ENCODE measurements at regions not wholly inside any gene's neighbourhood (a gene's known extent, or its start where the extent isn't known, plus 50 kb on each side); places are given as distances from the start of the nearest gene placed in this dataset.
"Not testable (repeated sequence)": the region's sequence is repeated elsewhere in the genome, so short reads cannot be mapped to it uniquely, and the experiment has no call there.

DNA sequence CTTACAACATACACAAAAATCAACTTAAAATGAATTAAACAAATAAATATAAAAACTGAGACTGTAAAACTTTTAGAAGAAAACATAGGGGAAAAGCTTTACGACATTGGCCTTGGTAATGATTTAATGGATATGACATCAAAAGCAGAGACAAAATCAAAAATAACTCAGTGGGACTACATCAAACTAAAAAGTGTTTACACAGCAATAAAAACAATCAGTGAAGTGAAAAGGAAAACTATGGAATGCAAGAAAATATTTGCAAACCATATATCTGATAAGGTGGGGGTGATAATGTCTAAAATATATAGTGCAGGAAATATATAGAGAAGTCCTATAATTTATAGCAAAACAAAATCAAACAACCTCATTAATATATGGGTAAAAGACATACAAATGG, 364.4 kb upstream of the INTU start:
- no peak for DNase-seq

DNA sequence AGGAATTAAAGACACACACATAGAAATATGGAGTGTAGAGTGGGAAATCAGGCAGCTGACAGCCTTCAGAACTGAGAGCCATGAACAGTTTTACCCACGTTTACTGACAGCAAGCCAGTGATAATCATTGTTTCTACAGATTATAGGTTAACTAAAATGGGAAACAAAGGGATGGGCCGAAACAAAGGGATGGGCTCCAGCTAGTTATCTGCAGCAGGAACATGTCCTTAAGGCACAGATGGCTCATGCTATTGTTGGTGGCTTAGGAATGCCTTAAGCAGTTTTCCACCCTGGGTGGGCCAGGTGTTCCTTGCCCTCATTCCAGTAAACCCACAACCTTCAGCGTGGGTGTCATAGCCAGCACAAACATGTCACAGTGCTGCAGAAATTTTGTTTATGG, 355.7 kb upstream of the INTU start:
- not testable (repeated sequence) for DNase-seq

DNA sequence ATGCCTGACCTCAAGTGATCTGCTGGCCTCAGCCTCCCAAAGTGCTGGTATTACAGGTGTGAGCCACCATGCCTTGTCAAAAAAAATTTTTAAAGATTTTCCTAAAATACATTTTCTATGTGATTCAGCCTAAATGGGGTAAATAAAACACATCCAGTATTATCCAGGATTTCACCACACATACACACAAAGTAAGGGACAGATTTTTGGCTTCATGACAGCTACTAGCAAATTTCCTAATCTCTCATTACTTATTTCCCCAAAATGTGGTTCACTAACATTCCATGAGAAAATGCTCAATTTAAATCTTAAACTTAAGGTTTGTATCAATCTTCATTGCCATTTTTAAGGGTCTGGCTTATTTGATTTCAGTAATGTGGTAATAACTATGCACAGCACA, 348.5 kb upstream of the INTU start:
- no peak for DNase-seq

DNA sequence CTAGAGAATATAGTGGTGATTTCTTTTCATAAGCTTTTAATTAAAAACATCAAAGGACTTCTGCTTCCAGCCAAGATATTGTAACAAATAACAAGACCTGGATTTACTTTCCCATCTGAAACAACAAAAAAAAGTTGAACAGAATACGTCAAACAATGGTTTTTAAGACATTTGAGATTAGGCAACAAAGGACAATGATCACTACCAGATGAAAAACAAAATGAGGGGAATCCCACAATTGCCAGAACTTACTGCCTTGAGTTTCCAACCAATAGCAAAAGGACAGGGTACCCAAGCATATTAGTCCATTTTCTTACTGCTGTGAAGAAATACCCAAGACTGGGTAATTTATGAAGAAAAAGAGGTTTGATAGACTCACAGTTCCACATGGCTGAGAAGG, 341.4 kb upstream of the INTU start:
- no peak for DNase-seq

DNA sequence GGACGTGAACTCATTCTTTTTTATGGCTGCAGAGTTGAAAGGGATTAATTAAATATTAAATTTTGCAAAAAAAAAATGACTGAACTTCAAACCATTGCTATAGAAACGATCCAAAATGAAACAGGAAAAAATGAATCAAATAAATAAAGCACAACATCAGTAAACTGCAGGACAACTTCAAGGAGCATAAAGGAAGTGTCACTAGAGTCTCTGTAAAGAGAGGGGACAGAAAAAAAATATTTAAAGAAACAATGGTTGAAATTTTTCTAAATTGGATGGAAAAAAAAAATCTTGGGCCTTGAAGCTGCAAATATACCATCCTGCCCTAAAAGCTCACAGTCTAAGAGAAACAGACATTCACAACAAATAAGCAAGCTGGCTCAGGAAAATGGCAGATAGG, 339.3 kb upstream of the INTU start:
- no peak for DNase-seq

DNA sequence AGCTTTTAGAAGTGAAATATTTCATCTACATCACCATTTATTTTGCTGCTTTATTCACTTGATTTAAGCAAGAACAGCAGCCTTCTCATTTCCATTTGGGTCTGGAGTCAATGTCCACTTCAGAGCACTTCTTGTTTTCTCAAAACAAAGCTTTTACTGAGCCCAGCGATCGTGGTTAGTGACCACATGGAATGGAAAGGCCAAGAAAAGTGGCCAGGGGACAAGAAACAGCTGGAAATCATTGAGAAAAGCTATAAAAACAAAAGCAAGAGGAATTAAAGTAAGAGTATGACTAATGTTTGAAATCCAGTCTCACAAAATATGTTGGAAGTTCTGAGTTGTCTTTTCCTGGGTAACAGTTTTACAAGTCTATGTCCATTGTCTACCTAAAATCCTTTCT, 328.4 kb upstream of the INTU start:
- DNase-seq: no peak

DNA sequence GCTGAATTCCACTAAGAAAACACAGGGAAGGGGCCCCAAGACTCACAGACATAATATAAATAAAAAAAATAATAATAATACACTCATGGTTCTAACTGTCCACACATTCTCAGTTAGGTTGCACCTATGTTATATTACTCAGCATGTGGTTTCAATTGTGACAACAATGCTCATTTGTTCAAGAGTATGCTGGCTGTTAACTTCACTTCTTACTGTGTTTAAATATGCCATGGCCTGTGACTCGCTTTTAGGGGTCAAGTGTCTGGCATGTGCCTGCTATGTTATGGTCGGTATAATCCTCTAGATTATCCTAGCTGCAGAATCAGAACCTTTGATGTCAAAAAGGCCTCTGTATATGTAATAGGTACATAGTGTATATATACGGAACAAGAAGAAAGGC, 324.8 kb upstream of the INTU start:
- DNase-seq: no peak

DNA sequence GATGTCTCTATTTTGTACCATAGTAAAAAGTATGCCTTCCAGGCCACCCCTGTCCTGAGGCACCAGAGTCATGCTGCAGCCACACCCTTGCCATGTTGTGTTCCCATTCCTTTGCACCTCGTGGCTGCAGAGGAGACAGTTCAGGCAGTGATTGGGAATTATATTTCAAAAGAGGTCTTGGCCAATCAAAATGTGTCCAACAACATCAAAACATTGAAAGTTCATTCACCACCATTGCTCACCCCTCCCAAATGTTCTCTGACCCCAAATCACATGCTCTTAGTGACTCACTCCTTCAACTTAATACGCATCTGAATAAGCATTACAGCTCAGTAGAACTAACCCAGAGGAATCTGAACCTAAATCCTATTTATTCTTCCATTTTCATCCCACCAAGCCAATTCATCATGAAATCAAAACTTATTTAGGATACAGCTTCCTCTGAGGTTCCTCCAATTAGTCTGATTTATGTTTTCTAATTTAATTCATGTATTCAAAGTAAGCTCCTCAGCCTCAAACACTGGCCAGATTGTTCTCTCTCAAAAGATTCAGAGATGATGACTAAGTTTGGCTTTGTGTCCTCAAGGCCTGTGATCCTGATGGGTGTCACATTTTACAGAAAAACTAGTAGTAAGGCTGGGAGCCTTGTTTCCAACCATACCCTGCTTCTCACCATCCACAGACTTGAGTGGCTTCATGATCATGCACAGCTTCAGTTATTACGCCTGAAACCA, 323.2 kb upstream of the INTU start:
- DNase-seq: no peak

DNA sequence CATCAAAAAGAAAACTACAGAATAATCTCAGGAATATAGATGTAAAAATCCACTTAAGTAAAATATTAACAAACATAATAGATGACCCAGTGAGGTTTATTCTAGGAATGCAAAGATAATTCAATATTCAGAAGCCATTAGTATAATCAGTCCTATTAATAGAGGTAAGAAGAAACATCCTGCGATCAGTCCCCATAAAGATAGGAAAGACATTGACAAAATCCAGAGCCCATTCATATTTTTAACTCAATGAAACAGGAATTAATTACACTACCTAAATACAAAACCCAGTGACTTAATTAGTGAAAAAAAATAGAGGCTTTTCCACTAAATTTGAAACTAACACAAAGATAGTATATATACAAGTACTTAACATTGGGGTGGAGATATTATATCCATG, 321.4 kb upstream of the INTU start:
- no peak for DNase-seq

DNA sequence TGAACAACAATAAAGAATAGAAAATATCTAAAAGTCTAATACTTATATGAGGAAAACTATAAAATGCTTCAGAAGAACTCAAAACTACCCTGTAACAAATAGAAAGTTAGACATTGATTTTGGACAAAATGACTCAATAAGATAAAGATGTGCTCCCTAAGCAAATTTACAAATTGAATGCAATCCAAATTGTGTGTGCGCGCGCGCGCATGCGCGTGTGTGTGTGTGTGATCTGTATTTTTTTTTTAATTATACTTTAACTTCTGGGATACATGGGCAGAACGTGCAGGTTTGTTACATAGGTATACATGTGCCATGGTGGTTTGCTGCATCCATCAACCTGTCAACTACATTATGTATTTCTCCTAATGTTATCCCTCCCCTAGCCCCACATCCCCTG, 320.8 kb upstream of the INTU start:
- DNase-seq: no peak

DNA sequence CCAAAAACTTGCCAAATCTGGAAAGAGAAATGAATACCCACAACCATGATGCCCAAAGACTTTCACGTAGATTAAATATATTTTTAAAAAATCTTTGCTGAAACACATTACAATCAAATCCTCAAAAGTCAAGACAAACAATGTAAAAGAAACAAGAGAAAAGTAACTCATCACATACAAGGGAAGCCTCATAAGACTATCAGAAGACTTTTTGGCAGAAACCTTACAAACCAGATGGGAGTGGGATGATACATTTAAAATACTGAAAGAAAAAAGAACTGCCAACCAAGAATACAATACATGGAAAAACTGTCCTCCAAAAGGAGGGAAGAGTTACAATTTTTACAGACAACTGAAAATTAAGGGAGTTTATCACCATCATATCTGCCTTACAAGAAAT, 319.0 kb upstream of the INTU start:
- no peak for DNase-seq

DNA sequence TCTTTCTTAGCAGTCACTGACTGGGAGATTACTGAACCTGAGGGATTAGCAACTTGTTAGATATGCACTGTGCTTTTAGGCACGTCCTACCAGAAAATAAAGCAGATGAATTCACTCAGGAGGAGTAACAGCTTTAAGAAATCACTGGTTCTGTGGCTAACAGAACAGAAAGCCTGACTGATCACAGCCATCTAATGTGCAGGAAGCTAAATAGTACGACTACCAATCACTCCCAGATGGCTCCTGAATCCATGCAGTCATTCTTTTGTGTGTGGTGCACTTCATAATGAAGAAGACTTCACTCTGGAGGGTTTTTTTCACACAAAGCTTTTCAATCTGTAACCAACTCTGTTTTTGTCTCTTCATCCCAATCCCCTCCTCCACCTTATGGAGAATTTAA, 305.3 kb upstream of the INTU start:
- DNase-seq: no peak

DNA sequence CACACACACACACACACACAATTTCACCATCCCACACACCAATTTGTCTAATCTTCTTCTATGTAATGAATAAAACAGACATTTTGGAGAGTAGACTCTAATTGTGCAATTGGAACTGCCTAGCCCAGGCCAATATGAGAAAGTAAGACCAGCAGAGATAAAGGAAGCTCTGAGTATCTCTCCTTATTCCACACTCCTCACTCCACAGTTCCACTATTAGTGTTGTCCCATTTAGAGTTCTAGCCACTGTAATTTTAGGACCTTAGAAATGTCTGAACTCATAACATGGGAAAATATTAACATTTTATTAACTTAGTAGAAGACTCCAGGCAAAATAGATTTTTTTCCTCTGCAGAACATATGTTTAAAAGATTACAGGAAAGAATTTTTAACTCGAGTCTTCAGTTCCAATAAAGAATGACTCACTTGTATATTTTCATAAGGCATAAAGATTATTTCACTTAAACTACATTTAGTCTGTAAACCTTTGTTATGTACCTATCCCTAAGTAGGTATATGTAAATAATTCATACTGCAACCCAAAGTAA, 297.6 kb upstream of the INTU start:
- DNase-seq: no peak

DNA sequence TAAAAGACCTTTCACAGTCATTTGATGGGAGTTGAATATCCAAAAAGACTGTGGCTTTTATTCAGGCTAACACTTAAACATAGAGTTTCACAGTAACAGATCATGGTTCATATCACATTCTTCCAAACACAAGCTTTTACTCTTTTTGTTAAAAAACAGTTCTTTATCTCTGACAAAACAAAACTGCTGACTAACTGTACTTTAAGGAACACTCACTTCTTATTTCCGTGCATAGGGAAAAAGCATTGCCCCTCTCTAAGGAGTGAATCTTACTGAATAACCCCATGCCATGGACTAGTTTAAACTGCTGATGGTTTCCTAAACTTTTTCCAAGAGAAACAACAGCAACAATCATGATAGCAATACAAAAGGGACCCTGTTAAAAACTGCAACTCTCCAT, 297.0 kb upstream of the INTU start:
- DNase-seq: no peak

DNA sequence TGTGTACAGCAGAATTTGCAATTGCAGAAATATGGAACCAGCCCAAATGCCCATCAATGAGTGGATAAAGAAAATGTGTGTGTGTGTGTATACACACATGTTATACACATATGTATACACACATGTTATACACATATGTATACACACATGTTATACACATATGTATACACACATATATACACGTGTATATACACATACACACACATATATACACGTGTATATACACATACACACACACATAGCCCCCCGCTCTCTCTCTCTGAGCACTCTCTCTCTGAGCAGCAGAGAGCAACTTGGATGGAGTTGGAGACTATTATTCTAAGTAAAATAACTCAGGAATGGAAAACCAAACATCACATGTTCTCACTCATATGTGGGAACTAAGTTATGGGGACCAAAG, 289.6 kb upstream of the INTU start:
- DNase-seq: not testable (repeated sequence)

DNA sequence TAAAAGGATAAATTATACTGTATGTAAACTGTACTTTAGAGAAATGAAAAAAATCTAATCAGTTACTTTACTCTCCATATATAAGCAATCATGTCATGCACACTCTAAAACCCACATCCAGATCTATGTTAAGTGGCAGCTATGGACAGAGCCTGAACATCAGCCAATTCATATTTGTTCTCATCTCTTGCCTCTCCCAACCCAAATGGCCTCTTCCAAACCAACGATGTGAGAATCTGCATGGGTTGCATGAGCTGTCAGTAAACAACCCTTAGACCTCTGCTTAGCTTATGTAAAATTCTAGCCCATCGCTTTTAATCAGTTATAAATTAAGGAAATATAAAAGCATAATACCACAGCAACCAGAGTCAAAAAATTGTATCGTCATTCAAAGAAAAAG, 288.7 kb upstream of the INTU start:
- no peak for DNase-seq

DNA sequence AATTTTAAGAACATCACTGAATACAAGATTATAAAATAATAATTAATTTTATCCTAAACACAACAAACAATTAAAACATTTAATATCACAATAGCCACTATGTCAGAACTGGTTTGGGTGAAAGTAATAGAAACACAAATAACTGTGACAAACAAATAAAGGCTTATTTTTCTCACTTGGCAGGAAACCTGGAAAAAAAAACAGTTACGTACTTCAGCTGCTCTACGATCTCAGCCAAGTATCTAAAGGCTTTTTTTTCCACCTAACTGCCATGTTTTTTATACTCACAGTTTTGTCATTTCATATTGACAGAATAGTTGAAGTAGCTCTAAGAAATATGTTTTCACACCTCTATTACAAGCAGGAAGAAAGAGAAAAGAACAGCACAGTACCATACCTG, 284.8 kb upstream of the INTU start:
- no peak for DNase-seq

DNA sequence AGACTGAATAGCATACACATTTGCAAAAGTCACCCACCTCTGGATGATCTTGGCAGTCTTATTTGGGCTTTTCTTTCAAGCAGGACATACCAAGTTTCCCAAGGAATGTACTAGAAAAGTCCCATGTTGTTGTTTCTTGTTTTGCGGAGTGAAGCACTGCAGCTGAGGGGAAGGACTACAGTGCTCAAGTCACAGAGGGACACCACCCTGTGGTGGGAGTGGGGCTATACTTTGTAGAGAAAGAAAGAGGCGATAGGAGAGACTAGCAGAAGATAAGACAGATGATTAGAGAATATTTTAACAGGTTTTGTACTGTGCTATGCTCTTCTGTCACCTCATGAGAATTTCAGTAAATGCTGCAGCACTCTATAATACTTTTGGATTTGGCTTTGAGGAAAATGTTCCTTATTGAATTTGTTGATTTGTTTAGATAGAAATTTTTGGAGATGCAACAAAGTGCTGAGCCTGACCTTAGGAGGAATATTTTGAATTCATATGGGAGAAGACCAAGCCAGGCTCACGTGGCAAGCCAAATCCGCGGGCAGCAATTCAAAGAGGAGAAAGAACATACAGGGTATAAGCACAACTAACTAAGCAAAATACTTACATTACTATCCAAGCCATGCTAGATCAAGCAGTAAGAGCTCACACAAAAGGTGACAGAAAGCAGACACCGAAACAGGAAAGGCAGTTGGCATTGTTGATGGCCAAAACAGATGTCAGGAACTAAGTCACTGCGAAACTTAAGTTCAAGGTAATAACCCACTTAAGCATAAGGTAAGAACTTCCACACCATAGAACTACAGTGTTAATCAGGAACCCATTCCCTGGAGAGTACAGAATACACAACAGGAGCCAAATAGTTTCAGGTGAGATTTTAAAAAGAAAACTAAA, 280.3 kb upstream of the INTU start:
- DNase-seq: no peak

DNA sequence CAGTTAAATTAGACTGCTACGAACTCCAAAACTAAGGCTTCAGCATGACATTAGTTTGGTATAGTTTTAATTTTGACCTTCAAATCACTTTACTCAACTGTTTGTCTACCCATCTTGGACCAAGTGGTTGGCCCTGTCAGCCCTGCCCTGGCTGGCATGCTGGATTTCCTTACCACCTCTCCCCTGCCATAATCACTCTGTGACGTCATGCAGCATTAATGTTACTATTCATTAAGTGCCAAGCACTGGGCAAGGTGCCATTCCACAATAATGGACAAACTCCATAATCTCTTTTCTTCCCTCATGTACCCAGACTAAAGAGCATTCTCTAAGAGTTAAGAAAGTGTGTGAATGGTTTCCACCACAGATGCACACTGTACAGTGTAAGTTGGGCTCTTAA, 277.0 kb upstream of the INTU start:
- no peak for DNase-seq

DNA sequence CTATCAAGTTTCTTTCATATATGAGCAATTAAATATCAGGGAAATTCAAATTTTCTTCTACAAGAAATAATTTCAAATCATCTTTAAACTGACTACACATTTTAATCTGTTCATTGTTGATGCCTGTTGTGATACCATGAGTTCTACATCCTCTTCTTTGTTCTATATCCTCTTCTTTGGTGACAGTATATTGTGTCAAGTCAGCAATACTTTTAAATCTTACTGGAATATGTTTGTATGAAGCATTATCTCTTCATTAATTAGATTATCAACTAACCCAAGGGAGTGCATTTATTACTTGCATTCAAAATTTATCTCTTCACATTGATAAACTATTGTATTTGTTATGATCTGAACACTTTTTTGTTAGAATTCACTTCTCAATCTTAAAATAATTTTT, 275.0 kb upstream of the INTU start:
- no peak for DNase-seq

DNA sequence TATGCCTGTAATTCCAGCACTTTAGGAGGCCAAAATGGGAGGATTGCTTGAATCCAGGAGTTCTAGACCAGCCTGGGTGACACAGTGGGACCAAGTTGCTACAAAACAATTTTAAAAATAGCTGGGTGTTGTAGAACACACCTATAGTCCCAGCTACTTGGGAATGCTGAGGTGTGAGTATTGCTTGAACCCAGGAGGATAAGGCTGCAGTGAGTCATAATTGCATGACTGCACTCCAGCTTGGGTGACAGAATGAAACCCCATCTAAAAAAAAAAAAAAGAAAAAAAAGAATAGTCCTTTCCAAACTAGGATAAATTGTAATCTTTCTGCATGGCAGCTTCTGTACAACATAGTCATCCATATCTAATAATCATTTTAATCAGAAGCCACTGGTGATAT, 270.1 kb upstream of the INTU start:
- no peak for DNase-seq

DNA sequence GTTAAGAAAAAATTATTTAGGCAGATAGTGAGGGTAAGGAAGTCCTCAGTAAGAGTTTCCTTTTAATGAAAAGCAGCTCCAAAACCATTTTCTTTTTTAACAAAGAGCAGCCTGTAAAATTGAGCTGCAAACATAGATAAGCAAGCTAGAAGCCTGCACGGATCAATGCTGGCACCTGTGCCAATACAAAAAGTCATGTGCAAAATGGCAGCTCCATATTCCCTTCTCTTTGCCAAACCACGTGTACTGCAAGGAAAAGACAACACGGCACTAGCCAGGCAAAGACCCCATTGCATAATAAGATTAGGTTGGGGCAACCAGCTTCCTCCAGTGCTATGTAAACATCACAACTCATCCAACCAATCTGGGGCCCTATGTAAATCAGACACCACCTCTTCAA, 268.4 kb upstream of the INTU start:
- no peak for DNase-seq

DNA sequence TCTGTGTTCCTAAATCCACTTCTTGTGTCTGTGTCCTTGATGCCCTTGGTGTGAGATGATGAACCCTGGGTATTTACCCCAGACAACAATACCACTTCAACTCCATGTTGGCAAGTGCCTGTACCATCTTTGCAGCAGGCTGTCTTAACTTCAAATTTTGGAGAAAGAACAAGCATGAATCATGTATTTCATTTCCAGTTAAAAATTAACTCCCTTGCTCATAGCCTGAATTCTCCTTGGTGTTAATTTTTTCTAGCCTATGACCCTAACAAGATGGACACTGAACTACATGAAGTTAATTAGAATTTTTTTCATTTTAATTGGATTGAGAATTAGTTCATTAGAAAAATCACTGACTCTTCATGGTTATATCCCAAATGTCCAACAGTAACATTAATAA, 267.8 kb upstream of the INTU start:
- no peak for DNase-seq

DNA sequence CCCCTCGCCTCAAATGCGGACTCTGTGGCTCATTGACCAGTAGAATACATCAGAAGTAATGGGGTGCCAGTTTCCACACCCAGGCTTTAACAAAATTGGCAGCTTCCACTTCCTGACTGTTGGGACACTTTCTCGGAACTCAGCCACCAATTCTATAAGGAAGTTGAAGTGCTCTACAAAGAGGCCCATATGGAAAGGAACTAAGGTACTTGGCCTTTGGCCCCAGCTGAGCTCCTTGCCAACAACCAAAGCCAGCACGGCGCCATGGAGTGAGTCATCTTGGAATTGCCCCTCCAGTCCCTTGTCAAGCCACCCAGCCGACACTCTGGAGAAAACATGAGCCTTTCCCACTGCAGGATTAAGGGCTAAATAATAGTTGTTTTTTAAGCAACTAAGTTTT, 262.2 kb upstream of the INTU start:
- no peak for DNase-seq

Data from DMS153 (cell line).